ENCODE measurements at regions not wholly inside any gene's neighbourhood (a gene's known extent, or its start where the extent isn't known, plus 50 kb on each side); places are given as distances from the start of the nearest gene placed in this dataset.

GRCh38 chr4:75101906-75102786 lies 169.2 kb downstream of the PARM1 start:
- BruUV-seq (replicated peaks), result no TSS peak
- intact Hi-C loops (cut with micrococcal nuclease; ENCODE audit: unreplicated experiment) (no loop called here), in situ Hi-C loops (cut with HindIII; ENCODE audit: extremely low pct_ligation_motif_present, low pct_unique_long_range_greater_than_20kb) (no loop called here)
- no peaks in the 10 kb centered on the region for H3K27me3 ChIP-seq (ENCODE audit: control insufficient read depth in 1 of 2, insufficient read depth in 2 of 2, low read length in 2 of 2)
- H3K9me3 ChIP-seq (ENCODE audit: low read length), result no peaks in the 10 kb centered on the region
- H3K4me2 ChIP-seq (ENCODE audit: low read depth, low read length), result no peak overlapping the region
- H2AFZ ChIP-seq (ENCODE audit: low read length), result no peak overlapping the region
- ChIA-PET CTCF (ENCODE audit: low intra/inter-chr PET ratio, low total read pairs) (no interaction called here), POLR2A (no interaction called here)
- H3K27ac ChIP-seq (ENCODE audit: extremely low read length, insufficient read depth, low read length), result no peak overlapping the region
- no peak for TF ChIP-seq ZNF777 (CRISPR knock-in tag; IDR thresholded peaks at IDR 0.05)
- no peak for TF ChIP-seq ZSCAN9 (CRISPR knock-in tag; IDR thresholded peaks at IDR 0.05; ENCODE audit: borderline replicate concordance)
- TF ChIP-seq, protein P1, sequence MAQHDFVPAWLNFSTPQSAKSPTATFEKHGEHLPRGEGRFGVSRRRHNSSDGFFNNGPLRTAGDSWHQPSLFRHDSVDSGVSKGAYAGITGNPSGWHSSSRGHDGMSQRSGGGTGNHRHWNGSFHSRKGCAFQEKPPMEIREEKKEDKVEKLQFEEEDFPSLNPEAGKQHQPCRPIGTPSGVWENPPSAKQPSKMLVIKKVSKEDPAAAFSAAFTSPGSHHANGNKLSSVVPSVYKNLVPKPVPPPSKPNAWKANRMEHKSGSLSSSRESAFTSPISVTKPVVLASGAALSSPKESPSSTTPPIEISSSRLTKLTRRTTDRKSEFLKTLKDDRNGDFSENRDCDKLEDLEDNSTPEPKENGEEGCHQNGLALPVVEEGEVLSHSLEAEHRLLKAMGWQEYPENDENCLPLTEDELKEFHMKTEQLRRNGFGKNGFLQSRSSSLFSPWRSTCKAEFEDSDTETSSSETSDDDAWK (CRISPR knock-in tag; IDR thresholded peaks at IDR 0.05), result no peak
- no peak for TF ChIP-seq ZNF343 (CRISPR knock-in tag; IDR thresholded peaks at IDR 0.05)
- TF ChIP-seq PLSCR1 (CRISPR knock-in tag; IDR thresholded peaks at IDR 0.05; ENCODE audit: borderline replicate concordance), result no peak
- no peak for TF ChIP-seq KLF9 (CRISPR knock-in tag; IDR thresholded peaks at IDR 0.05; ENCODE audit: low read depth)
- TF ChIP-seq ISL2 (CRISPR knock-in tag; IDR thresholded peaks at IDR 0.05), result no peak
- TF ChIP-seq JUNB (CRISPR knock-in tag; IDR thresholded peaks at IDR 0.05; ENCODE audit: borderline replicate concordance), result no peak
- no peak for TF ChIP-seq RELA (CRISPR knock-in tag; IDR thresholded peaks at IDR 0.05)
- H3K79me2 ChIP-seq (ENCODE audit: insufficient read depth, low read length), result no peaks in the 10 kb centered on the region
- H4K20me1 ChIP-seq (ENCODE audit: insufficient read depth, low read length), result no peaks in the 10 kb centered on the region
- H3K4me3 ChIP-seq (replicated peaks in 1 of 3; ENCODE audit: insufficient read depth in 1 of 3, low read depth in 2 of 3, low read length in 3 of 3), result no peak overlapping the region
- H3K9ac ChIP-seq (ENCODE audit: insufficient read depth, low read depth, low read length), result no peak overlapping the region
- no peaks in the 10 kb centered on the region for H3K4me1 ChIP-seq (ENCODE audit: insufficient read depth, low read length)
- H3K36me3 ChIP-seq (replicated peaks in 1 of 2; ENCODE audit: control insufficient read depth in 1 of 2, insufficient read depth in 2 of 2, low read length in 2 of 2), result no peaks in the 10 kb centered on the region
- FAIRE-seq (no peak), DNase-seq (ENCODE audit: low spot score) (no peak), ATAC-seq (no peak)
- whole genome bisulfite sequencing (ENCODE audit: low lambda C conversion rate), result 7% methylated on average over 3 of the region's 3 CpGs

Small RNAs in the stretch of these regions (small RNA-seq; reads per million reads assigned to genes)
- gene AC093870.1 (ENCODE audit: insufficient read depth in 2 of 3, insufficient read length in 3 of 3, low read depth in 2 of 3, low replicate concordance in 1 of 3), result 0 reads per million in 3 experiments
